ENCODE measurements at regions not wholly inside any gene's neighbourhood (a gene's known extent, or its start where the extent isn't known, plus 50 kb on each side); places are given as distances from the start of the nearest gene placed in this dataset.

DNA sequence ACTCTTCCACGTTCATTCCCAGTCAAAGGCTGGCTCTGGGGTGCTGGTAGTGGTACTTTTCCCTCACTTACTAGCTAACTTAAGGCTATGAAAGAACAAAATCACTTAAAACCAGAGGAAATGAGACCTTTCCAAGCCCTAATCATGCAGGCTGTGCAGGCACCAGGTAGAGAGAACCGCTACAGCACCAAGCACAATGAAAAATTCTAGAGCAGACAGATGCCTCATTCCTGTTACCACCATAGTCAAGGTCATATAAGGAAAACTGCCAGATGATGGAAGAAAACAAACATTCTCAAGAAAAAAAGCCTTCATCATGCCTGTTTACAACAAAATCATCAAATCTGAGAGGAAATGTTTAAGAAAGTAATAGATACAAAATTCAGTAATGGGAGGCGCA, 374.4 kb upstream of the PDE4D start:
- Histone ChIP-seq H2AK5ac (ENCODE audit: low read length, severe bottlenecking) (no peak overlapping the region), H3K79me1 (replicated peaks; ENCODE audit: low read length, poor library complexity, severe bottlenecking) (no peaks in the 10 kb centered on the region), H2AFZ (ENCODE audit: low read depth, low read length) (no peak overlapping the region), H4K91ac (ENCODE audit: low read length) (no peak overlapping the region), H3K27ac (ENCODE audit: low read length, poor library complexity, severe bottlenecking) (no peak overlapping the region), H2BK120ac (ENCODE audit: low read depth, low read length) (no peak overlapping the region), H3K4me3 (ENCODE audit: insufficient read depth in 1 of 2, low read depth in 1 of 2, low read length in 2 of 2) (no peak overlapping the region), H2BK15ac (ENCODE audit: low read depth, poor library complexity, severe bottlenecking) (no peak overlapping the region), H2BK5ac (ENCODE audit: low read depth, low read length, poor library complexity, severe bottlenecking) (no peak overlapping the region), H4K8ac (ENCODE audit: low read length) (no peak overlapping the region), H3K4ac (ENCODE audit: low read depth in 1 of 2, low read length in 2 of 2) (no peak overlapping the region), H3K9ac (ENCODE audit: low read length) (no peak overlapping the region), H2BK12ac (ENCODE audit: low read length in 2 of 2) (no peak overlapping the region), H3K18ac (ENCODE audit: low read depth in 1 of 2, low read length in 2 of 2) (no peak overlapping the region), H3K14ac (ENCODE audit: low read length in 2 of 2) (no peak overlapping the region), H3K9me3 (ENCODE audit: control insufficient read depth, low read length) (no peaks in the 10 kb centered on the region), H3K23ac (ENCODE audit: low read length in 2 of 2) (no peak overlapping the region), H3K27me3 (ENCODE audit: control insufficient read depth in 1 of 2, insufficient read depth in 1 of 2, low read length in 2 of 2) (peaks cover 0 to 3% of the 10 kb centered on the region in 2 experiments), H3K36me3 (ENCODE audit: control insufficient read depth in 1 of 2, insufficient read depth in 2 of 2, low read depth in 1 of 2, low read length in 2 of 2) (no peaks in the 10 kb centered on the region), H3K4me2 (ENCODE audit: low read length, poor library complexity, severe bottlenecking) (no peak overlapping the region), H3K4me1 (ENCODE audit: control insufficient read depth, insufficient read depth, low read depth, low read length) (no peaks in the 10 kb centered on the region)
- no peak for DNase-seq
- 78% methylated on average over 2 of the region's 3 CpGs for WGBS

DNA sequence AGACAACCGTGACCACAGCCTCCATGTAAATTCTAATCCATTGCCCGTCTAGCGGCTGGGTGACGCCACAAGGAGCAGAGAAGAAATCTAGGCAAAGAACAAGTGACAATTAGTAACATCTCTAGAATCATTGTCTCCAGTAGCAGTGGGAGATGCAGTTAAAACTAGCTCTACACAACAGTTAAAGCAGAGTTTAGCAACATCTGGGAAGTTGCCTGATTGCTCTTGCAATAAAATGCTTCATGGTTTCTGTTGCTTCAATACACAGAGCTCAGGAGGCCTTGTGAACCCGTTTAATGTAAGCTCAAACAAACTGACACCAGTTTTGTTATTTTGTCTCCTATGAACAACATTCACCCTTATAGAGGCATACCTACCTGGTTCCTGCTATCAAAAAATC, 369.8 kb upstream of the PDE4D start:
- Histone ChIP-seq H3K27ac (ENCODE audit: low read length, poor library complexity, severe bottlenecking) (no peak overlapping the region), H2AFZ (ENCODE audit: low read depth, low read length) (no peak overlapping the region), H2BK120ac (ENCODE audit: low read depth, low read length) (no peak overlapping the region), H3K4me2 (ENCODE audit: low read length, poor library complexity, severe bottlenecking) (no peak overlapping the region), H3K4me3 (ENCODE audit: insufficient read depth in 1 of 2, low read depth in 1 of 2, low read length in 2 of 2) (no peak overlapping the region), H4K8ac (ENCODE audit: low read length) (no peak overlapping the region), H3K79me1 (replicated peaks; ENCODE audit: low read length, poor library complexity, severe bottlenecking) (no peaks in the 10 kb centered on the region), H2BK12ac (ENCODE audit: low read length in 2 of 2) (no peak overlapping the region), H4K91ac (ENCODE audit: low read length) (no peak overlapping the region), H2BK15ac (ENCODE audit: low read depth, poor library complexity, severe bottlenecking) (no peak overlapping the region), H3K9ac (ENCODE audit: low read length) (no peak overlapping the region), H3K18ac (ENCODE audit: low read depth in 1 of 2, low read length in 2 of 2) (no peak overlapping the region), H3K27me3 (ENCODE audit: control insufficient read depth in 1 of 2, insufficient read depth in 1 of 2, low read length in 2 of 2) (peaks cover 0 to 3% of the 10 kb centered on the region in 2 experiments), H2AK5ac (ENCODE audit: low read length, severe bottlenecking) (no peak overlapping the region), H3K23ac (ENCODE audit: low read length in 2 of 2) (no peak overlapping the region), H3K9me3 (ENCODE audit: control insufficient read depth, low read length) (no peaks in the 10 kb centered on the region), H2BK5ac (ENCODE audit: low read depth, low read length, poor library complexity, severe bottlenecking) (no peak overlapping the region), H3K14ac (ENCODE audit: low read length in 2 of 2) (no peak overlapping the region), H3K4me1 (ENCODE audit: control insufficient read depth, insufficient read depth, low read depth, low read length) (no peaks in the 10 kb centered on the region), H3K36me3 (ENCODE audit: control insufficient read depth in 1 of 2, insufficient read depth in 2 of 2, low read depth in 1 of 2, low read length in 2 of 2) (no peaks in the 10 kb centered on the region), H3K4ac (ENCODE audit: low read depth in 1 of 2, low read length in 2 of 2) (no peak overlapping the region)
- DNase-seq, result no peak
- WGBS, result 94% methylated on average over 5 of the region's 5 CpGs

- H3K27ac ChIP-seq (ENCODE audit: low read length, poor library complexity, severe bottlenecking), result no peak overlapping the region
- no peak overlapping the region for H3K4me3 ChIP-seq (ENCODE audit: insufficient read depth in 1 of 2, low read depth in 1 of 2, low read length in 2 of 2)
- no peak overlapping the region for H3K4ac ChIP-seq (ENCODE audit: low read depth in 1 of 2, low read length in 2 of 2)
- no peak overlapping the region for H3K14ac ChIP-seq (ENCODE audit: low read length in 2 of 2)
- no peaks in the 10 kb centered on the region for H3K4me1 ChIP-seq (ENCODE audit: control insufficient read depth, insufficient read depth, low read depth, low read length)
- H2BK5ac ChIP-seq (ENCODE audit: low read depth, low read length, poor library complexity, severe bottlenecking), result no peak overlapping the region
- no peak overlapping the region for H3K23ac ChIP-seq (ENCODE audit: low read length in 2 of 2)
- no peak overlapping the region for H2AFZ ChIP-seq (ENCODE audit: low read depth, low read length)
- H3K36me3 ChIP-seq (ENCODE audit: control insufficient read depth in 1 of 2, insufficient read depth in 2 of 2, low read depth in 1 of 2, low read length in 2 of 2), result no peaks in the 10 kb centered on the region
- H3K18ac ChIP-seq (ENCODE audit: low read depth in 1 of 2, low read length in 2 of 2), result no peak overlapping the region
- H3K9me3 ChIP-seq (ENCODE audit: control insufficient read depth, low read length), result no peaks in the 10 kb centered on the region
- H3K4me2 ChIP-seq (ENCODE audit: low read length, poor library complexity, severe bottlenecking), result no peak overlapping the region
- H3K9ac ChIP-seq (ENCODE audit: low read length), result no peak overlapping the region
- H4K91ac ChIP-seq (ENCODE audit: low read length), result no peak overlapping the region
- H2BK12ac ChIP-seq (ENCODE audit: low read length in 2 of 2), result no peak overlapping the region
- no peak for DNase-seq
- no peak overlapping the region for H2BK120ac ChIP-seq (ENCODE audit: low read depth, low read length)
- WGBS, result 92% methylated on average over 6 of the region's 6 CpGs
- peaks cover 0 to 3% of the 10 kb centered on the region in 2 experiments for H3K27me3 ChIP-seq (ENCODE audit: control insufficient read depth in 1 of 2, insufficient read depth in 1 of 2, low read length in 2 of 2)
- no peak overlapping the region for H2BK15ac ChIP-seq (ENCODE audit: low read depth, poor library complexity, severe bottlenecking)
- H2AK5ac ChIP-seq (ENCODE audit: low read length, severe bottlenecking), result no peak overlapping the region
- no peak overlapping the region for H4K8ac ChIP-seq (ENCODE audit: low read length)
- no peaks in the 10 kb centered on the region for H3K79me1 ChIP-seq (replicated peaks; ENCODE audit: low read length, poor library complexity, severe bottlenecking)
Observed at GRCh38 chr5:60262576-60263295, 369.2 kb upstream of the PDE4D start.

GRCh38 chr5:60261732-60262131, 368.2 kb upstream of the PDE4D start:
- H3K27ac ChIP-seq (ENCODE audit: low read length, poor library complexity, severe bottlenecking), result no peak overlapping the region
- H4K8ac ChIP-seq (ENCODE audit: low read length), result no peak overlapping the region
- no peaks in the 10 kb centered on the region for H3K79me1 ChIP-seq (replicated peaks; ENCODE audit: low read length, poor library complexity, severe bottlenecking)
- H3K27me3 ChIP-seq (ENCODE audit: control insufficient read depth in 1 of 2, insufficient read depth in 1 of 2, low read length in 2 of 2), result peaks cover 0 to 3% of the 10 kb centered on the region in 2 experiments
- H3K18ac ChIP-seq (ENCODE audit: low read depth in 1 of 2, low read length in 2 of 2), result no peak overlapping the region
- no peak for DNase-seq
- no peak overlapping the region for H2BK120ac ChIP-seq (ENCODE audit: low read depth, low read length)
- no peak overlapping the region for H3K4ac ChIP-seq (ENCODE audit: low read depth in 1 of 2, low read length in 2 of 2)
- H3K9ac ChIP-seq (ENCODE audit: low read length), result no peak overlapping the region
- H3K4me2 ChIP-seq (ENCODE audit: low read length, poor library complexity, severe bottlenecking), result no peak overlapping the region
- H3K4me3 ChIP-seq (ENCODE audit: insufficient read depth in 1 of 2, low read depth in 1 of 2, low read length in 2 of 2), result no peak overlapping the region
- no peaks in the 10 kb centered on the region for H3K9me3 ChIP-seq (ENCODE audit: control insufficient read depth, low read length)
- H3K4me1 ChIP-seq (ENCODE audit: control insufficient read depth, insufficient read depth, low read depth, low read length), result no peaks in the 10 kb centered on the region
- H2AK5ac ChIP-seq (ENCODE audit: low read length, severe bottlenecking), result no peak overlapping the region
- WGBS, result 100% methylated on average over 1 of the region's 1 CpG
- H4K91ac ChIP-seq (ENCODE audit: low read length), result no peak overlapping the region
- no peak overlapping the region for H2BK15ac ChIP-seq (ENCODE audit: low read depth, poor library complexity, severe bottlenecking)
- H2BK12ac ChIP-seq (ENCODE audit: low read length in 2 of 2), result no peak overlapping the region
- no peak overlapping the region for H3K14ac ChIP-seq (ENCODE audit: low read length in 2 of 2)
- no peak overlapping the region for H2AFZ ChIP-seq (ENCODE audit: low read depth, low read length)
- H3K36me3 ChIP-seq (ENCODE audit: control insufficient read depth in 1 of 2, insufficient read depth in 2 of 2, low read depth in 1 of 2, low read length in 2 of 2), result no peaks in the 10 kb centered on the region
- H2BK5ac ChIP-seq (ENCODE audit: low read depth, low read length, poor library complexity, severe bottlenecking), result no peak overlapping the region
- no peak overlapping the region for H3K23ac ChIP-seq (ENCODE audit: low read length in 2 of 2)
